ENCODE measurements at regions not wholly inside any gene's neighbourhood (a gene's known extent, or its start where the extent isn't known, plus 50 kb on each side); places are given as distances from the start of the nearest gene placed in this dataset.
"Not testable (repeated sequence)": the region's sequence is repeated elsewhere in the genome, so short reads cannot be mapped to it uniquely, and the experiment has no call there.

- TF ChIP-seq CTCF, POLR2A (IDR thresholded peaks at IDR 0.05): not testable (repeated sequence)
Measured at GRCh38 chr3:48068320-48068719, 52.1 kb upstream of the MAP4 start.
